Common myeloid progenitor, CD34-positive (primary cell): ENCODE measurements at regions not wholly inside any gene's neighbourhood (a gene's known extent, or its start where the extent isn't known, plus 50 kb on each side); places are given as distances from the start of the nearest gene placed in this dataset.
A peak's percentile ranks its signal among the peaks of the same experiment; 100 is the strongest.
"Not testable (repeated sequence)": the region's sequence is repeated elsewhere in the genome, so short reads cannot be mapped to it uniquely, and the experiment has no call there.

ENCODE experiments used
- CTCF ChIA-PET: fragments of 350-600 bp; sonication (Branson Sonifier 250); formaldehyde crosslinking; loops from one replicate; lab custom pipeline; 2021; ENCODE audit warnings: antibody characterized with exemption; lab: Charles Lee
- POLR2A ChIA-PET: fragments of 350-600 bp; sonication (Branson Sonifier 250); formaldehyde crosslinking; loops from one replicate; lab custom pipeline; 2021; ENCODE audit warnings: antibody characterized with exemption; lab: Charles Lee
- DNase-seq, 3 donors: peaks; one replicate each; pipeline versions ENCODE4 v3.0.0 to v3.0.0-alpha.2; 2013
- H3K27ac ChIP-seq, 2 experiments: 1 replicate in 1 of 2; 2 replicates in 1 of 2; pipeline ENCODE4 v1.7.0; 2013; ENCODE audit warnings: inconsistent platforms in 2 of 2, low read length in 2 of 2, mild to moderate bottlenecking in 2 of 2, low read depth in 1 of 2, moderate library complexity in 1 of 2; ENCODE audit not compliant: severe bottlenecking in 2 of 2, insufficient read depth in 1 of 2, poor library complexity in 1 of 2
- H3K27me3 ChIP-seq, 5 experiments: replicated peaks in 2 of 5; 1 replicate in 3 of 5; 2 replicates in 2 of 5; pipeline versions ENCODE4 v1.6.1 to v1.7.0; 2013; ENCODE audit warnings: low read length in 4 of 5, mild to moderate bottlenecking in 2 of 5, moderate library complexity in 2 of 5, inconsistent platforms in 1 of 5; ENCODE audit not compliant: insufficient read depth in 5 of 5, control insufficient read depth in 4 of 5
- H3K36me3 ChIP-seq, 4 experiments: 1 replicate in 2 of 4; 2 replicates in 2 of 4; pipeline versions ENCODE4 v1.6.1 to v1.7.0; 2013; ENCODE audit warnings: low read length in 3 of 4, control low read depth in 1 of 4, mild to moderate bottlenecking in 1 of 4; ENCODE audit not compliant: control insufficient read depth in 4 of 4, insufficient read depth in 4 of 4
- H3K4me1 ChIP-seq, 4 experiments: 1 replicate in 3 of 4; 2 replicates in 1 of 4; pipeline versions ENCODE4 v1.6.1 to v1.7.1; 2013; ENCODE audit warnings: low read length in 3 of 4, mild to moderate bottlenecking in 3 of 4, control low read depth in 1 of 4, inconsistent platforms in 1 of 4, moderate library complexity in 1 of 4; ENCODE audit not compliant: control insufficient read depth in 4 of 4, insufficient read depth in 4 of 4; ENCODE audit errors: control extremely low read depth in 1 of 4
- H3K4me3 ChIP-seq, 7 experiments: 1 replicate in 4 of 7; 2 replicates in 3 of 7; pipeline versions ENCODE4 v1.5.1 to v1.7.0; 2013; ENCODE audit warnings: mild to moderate bottlenecking in 7 of 7, low read length in 6 of 7, moderate library complexity in 6 of 7, inconsistent platforms in 2 of 7, low read depth in 2 of 7, control low read depth in 1 of 7; ENCODE audit not compliant: insufficient read depth in 4 of 7, control insufficient read depth in 1 of 7; ENCODE audit errors: extremely low read depth in 1 of 7
- H3K9me3 ChIP-seq, 5 experiments: 1 replicate in 4 of 5; 2 replicates in 1 of 5; pipeline versions ENCODE4 v1.6.1 to v1.7.1; 2013; ENCODE audit warnings: low read length in 4 of 5, mild to moderate bottlenecking in 2 of 5, inconsistent platforms in 1 of 5, low read depth in 1 of 5, moderate library complexity in 1 of 5; ENCODE audit not compliant: control insufficient read depth in 4 of 5, insufficient read depth in 2 of 5; ENCODE audit errors: control extremely low read depth in 1 of 5
- WGBS: methylation state at CpG from one replicate; pipeline ENCODE4 v1.1.5; 2013; ENCODE audit not compliant: insufficient coverage; 5-methylcytosine and 5-hydroxymethylcytosine counted together

- Histone ChIP-seq H3K4me3 (no peak overlapping the region), H3K4me1 (peaks cover 0 to 9% (median 0%) of the 10 kb centered on the region in 4 experiments), H3K36me3 (no peaks in the 10 kb centered on the region), H3K27me3 (no peaks in the 10 kb centered on the region), H3K27ac (no peak overlapping the region), H3K9me3 (no peaks in the 10 kb centered on the region)
- ChIA-PET CTCF (no interaction called here), POLR2A (no interaction called here)
- DNase-seq, result peak in 2 of 3 donors; percentile 4 to 8
Measured at GRCh38 chr2:180539541-180539940, 440.9 kb upstream of the UBE2E3 start.

GRCh38 chr2:180535289-180535688 lies 445.1 kb upstream of the UBE2E3 start:
- H3K27me3 ChIP-seq, result no peaks in the 10 kb centered on the region
- H3K4me1 ChIP-seq, result peaks cover 0 to 5% (median 0%) of the 10 kb centered on the region in 4 experiments
- POLR2A ChIA-PET, result no interaction called here
- CTCF ChIA-PET, result no interaction called here
- 100% methylated on average over 1 of the region's 1 CpG for WGBS
- H3K36me3 ChIP-seq, result no peaks in the 10 kb centered on the region
- no peak for DNase-seq
- no peak overlapping the region for H3K27ac ChIP-seq
- no peak overlapping the region for H3K4me3 ChIP-seq
- no peaks in the 10 kb centered on the region for H3K9me3 ChIP-seq

- DNase-seq, POLR2A ChIA-PET, H3K27me3 ChIP-seq, H3K27ac ChIP-seq, H3K4me1 ChIP-seq, H3K4me3 ChIP-seq, H3K9me3 ChIP-seq, H3K36me3 ChIP-seq: not testable (repeated sequence)
- 95% methylated on average over 8 of the region's 8 CpGs for WGBS
- CTCF ChIA-PET, result interaction anchor here (0.8 kb wide), 1 partner anchor 32 kb away, joined by 3 read pairs; no protein-coding TSS in a partner anchor
Measured at GRCh38 chr2:180531787-180532186, 448.6 kb upstream of the UBE2E3 start.

- ChIA-PET POLR2A (no interaction called here), CTCF (no interaction called here)
- no peaks in the 10 kb centered on the region for H3K9me3 ChIP-seq
- H3K36me3 ChIP-seq, result no peaks in the 10 kb centered on the region
- H3K27ac ChIP-seq, result no peak overlapping the region
- DNase-seq, result no peak
- WGBS, result 96% methylated on average over 2 of the region's 2 CpGs
- H3K4me3 ChIP-seq, result no peak overlapping the region
- no peaks in the 10 kb centered on the region for H3K4me1 ChIP-seq
- H3K27me3 ChIP-seq, result no peaks in the 10 kb centered on the region
Measured at GRCh38 chr2:180524499-180524898, 455.9 kb upstream of the UBE2E3 start.

- no CpG with 5 or more reads among the region's 6 CpGs for WGBS
- no peak overlapping the region for H3K27ac ChIP-seq
- H3K36me3 ChIP-seq, result no peaks in the 10 kb centered on the region
- POLR2A ChIA-PET, result no interaction called here
- H3K27me3 ChIP-seq, result no peaks in the 10 kb centered on the region
- no peak for DNase-seq
- no peaks in the 10 kb centered on the region for H3K4me1 ChIP-seq
- CTCF ChIA-PET, result no interaction called here
- no peaks in the 10 kb centered on the region for H3K9me3 ChIP-seq
- no peak overlapping the region for H3K4me3 ChIP-seq
Measured at GRCh38 chr2:180523621-180524340, 456.6 kb upstream of the UBE2E3 start.

- Histone ChIP-seq H3K27ac (no peak overlapping the region), H3K9me3 (no peaks in the 10 kb centered on the region), H3K36me3 (no peaks in the 10 kb centered on the region), H3K27me3 (no peaks in the 10 kb centered on the region), H3K4me3 (no peak overlapping the region), H3K4me1 (no peaks in the 10 kb centered on the region)
- no peak for DNase-seq
- ChIA-PET CTCF (interaction anchor here (0.6 to 1.4 kb wide), 2 partner anchors 8 to 326 kb away, joined by 3 to 4 read pairs; no protein-coding TSS in a partner anchor), POLR2A (interaction anchor here (0.6 kb wide), 1 partner anchor 755 kb away, joined by 3 read pairs; no protein-coding TSS in a partner anchor)
- WGBS, result 80% methylated on average over 3 of the region's 4 CpGs
Measured at GRCh38 chr2:180520921-180521581, 459.4 kb upstream of the UBE2E3 start.

- Histone ChIP-seq H3K9me3 (no peaks in the 10 kb centered on the region), H3K36me3 (no peaks in the 10 kb centered on the region), H3K4me1 (no peaks in the 10 kb centered on the region), H3K4me3 (no peak overlapping the region), H3K27ac (no peak overlapping the region), H3K27me3 (no peaks in the 10 kb centered on the region)
- no peak for DNase-seq
- CTCF ChIA-PET, result no interaction called here
- POLR2A ChIA-PET, result no interaction called here
Measured at GRCh38 chr2:180520206-180520605, 460.2 kb upstream of the UBE2E3 start.
